Brain microvascular endothelial cell (primary cell): ENCODE measurements at regions not wholly inside any gene's neighbourhood (a gene's known extent, or its start where the extent isn't known, plus 50 kb on each side); places are given as distances from the start of the nearest gene placed in this dataset.

Source experiments
- DNase-seq: peaks from one replicate; pipeline ENCODE4 v3.0.0-alpha.2; 2020
- H3K27ac ChIP-seq: fragments of 250-450 bp; sonication (Bioruptor Pico); 2 replicates; pipeline ENCODE4 v1.5.1; 2020; ENCODE audit warnings: mild to moderate bottlenecking, moderate library complexity
- H3K27me3 ChIP-seq: fragments of 250-450 bp; sonication (Bioruptor Pico); replicated peaks from 2 replicates; pipeline ENCODE4 v1.5.1; 2020; ENCODE audit warnings: mild to moderate bottlenecking
- H3K36me3 ChIP-seq: fragments of 250-450 bp; sonication (Bioruptor Pico); replicated peaks from 2 replicates; pipeline ENCODE4 v1.5.1; 2020; ENCODE audit warnings: mild to moderate bottlenecking
- H3K4me3 ChIP-seq: 2 replicates; pipeline ENCODE4 v1.5.1; 2011; ENCODE audit warnings: low read depth, mild to moderate bottlenecking, control low read depth, low read length, moderate library complexity
- in situ Hi-C: cut with HindIII; loops from 2 replicates; pipeline ENCODE4 v1.10.0; 2017; ENCODE audit warnings: low sequenced_read_pairs, low pct_ligation_motif_present
- TF ChIP-seq, protein P1 (sequence below): IDR thresholded peaks from 2 replicates; pipeline ENCODE4 v1.5.1; 2011; ENCODE audit warnings: low read depth, mild to moderate bottlenecking, moderate library complexity, low read length, control low read depth, inconsistent platforms; ENCODE audit errors: missing control alignments

DNA sequence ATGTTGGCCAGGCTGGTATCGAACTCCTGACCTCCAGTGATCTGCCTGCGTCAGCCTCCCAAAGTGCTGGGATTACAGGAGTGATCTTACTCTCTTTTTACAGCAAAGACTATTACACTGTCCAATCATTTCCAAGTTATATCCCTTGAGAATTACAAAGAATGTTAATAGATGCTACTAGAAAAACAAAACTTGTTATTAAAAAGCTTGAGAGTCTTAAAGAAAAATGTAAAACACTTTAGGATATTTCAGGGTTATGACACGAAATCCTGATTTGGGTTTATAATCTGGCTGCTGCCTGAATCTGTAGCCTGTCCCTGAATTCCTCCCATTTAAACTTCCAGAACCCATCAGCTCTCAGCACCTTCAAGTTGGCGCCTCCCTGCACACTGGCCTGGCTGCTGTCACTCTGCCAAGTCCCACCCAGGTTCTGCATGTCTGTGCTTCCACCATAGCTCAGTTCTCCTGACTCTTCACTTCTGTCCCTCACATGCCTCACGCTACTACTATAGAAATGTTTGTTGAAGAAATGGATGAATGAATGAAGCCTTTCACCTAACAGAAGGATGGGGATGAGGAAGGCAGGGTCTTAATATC lies 55.8 kb upstream of the RFXAP start:
- TF ChIP-seq, protein P1, sequence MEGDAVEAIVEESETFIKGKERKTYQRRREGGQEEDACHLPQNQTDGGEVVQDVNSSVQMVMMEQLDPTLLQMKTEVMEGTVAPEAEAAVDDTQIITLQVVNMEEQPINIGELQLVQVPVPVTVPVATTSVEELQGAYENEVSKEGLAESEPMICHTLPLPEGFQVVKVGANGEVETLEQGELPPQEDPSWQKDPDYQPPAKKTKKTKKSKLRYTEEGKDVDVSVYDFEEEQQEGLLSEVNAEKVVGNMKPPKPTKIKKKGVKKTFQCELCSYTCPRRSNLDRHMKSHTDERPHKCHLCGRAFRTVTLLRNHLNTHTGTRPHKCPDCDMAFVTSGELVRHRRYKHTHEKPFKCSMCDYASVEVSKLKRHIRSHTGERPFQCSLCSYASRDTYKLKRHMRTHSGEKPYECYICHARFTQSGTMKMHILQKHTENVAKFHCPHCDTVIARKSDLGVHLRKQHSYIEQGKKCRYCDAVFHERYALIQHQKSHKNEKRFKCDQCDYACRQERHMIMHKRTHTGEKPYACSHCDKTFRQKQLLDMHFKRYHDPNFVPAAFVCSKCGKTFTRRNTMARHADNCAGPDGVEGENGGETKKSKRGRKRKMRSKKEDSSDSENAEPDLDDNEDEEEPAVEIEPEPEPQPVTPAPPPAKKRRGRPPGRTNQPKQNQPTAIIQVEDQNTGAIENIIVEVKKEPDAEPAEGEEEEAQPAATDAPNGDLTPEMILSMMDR = no peak
- no peaks in the 10 kb centered on the region for H3K36me3 ChIP-seq
- H3K4me3 ChIP-seq = no peak overlapping the region
- in situ Hi-C loops = no loop called here
- H3K27ac ChIP-seq = no peak overlapping the region
- DNase-seq = no peak
- H3K27me3 ChIP-seq = no peaks in the 10 kb centered on the region

DNA sequence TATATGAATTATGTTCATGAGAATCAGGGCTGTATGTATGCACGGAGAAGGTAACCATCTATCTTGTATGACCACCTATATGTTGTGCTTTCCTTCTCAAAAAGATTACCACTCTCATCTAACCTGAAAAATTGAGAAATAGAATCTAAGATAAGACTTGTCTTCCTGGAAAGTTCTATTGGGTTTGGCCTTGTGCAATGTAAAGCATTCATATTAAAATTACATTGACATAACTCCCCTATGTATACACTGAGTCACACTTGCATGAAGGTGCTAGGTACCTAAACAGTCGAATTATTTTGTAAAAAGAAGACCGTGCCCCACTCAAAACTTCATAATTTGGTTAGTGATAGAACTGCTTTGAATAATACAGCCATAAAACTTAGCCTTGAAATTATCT lies 54.5 kb upstream of the RFXAP start:
- no peaks in the 10 kb centered on the region for H3K27me3 ChIP-seq
- in situ Hi-C loops = no loop called here
- no peak overlapping the region for H3K27ac ChIP-seq
- TF ChIP-seq, protein P1 = no peak
- no peak for DNase-seq
- H3K36me3 ChIP-seq = no peaks in the 10 kb centered on the region
- no peak overlapping the region for H3K4me3 ChIP-seq

DNA sequence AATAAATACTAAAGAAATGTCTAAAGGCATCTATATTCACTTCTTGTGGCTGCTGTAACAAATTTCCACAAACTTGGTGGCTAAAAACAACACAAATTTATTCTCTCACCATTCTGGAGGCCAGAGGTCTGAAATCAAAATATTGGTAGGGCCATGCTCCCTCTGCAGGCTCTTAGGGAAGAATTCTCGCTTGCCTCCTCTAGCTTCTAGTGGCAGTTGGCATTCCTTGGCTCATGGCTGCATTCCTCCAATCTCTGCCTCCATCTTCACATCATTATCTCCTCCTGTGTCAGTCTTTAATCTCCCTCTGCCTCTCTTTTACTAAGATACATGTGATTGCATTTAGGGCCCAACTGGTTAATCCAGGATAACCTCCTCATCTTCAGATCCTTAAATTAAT lies 54.1 kb upstream of the RFXAP start:
- Histone ChIP-seq H3K27ac (no peak overlapping the region), H3K4me3 (no peak overlapping the region), H3K36me3 (no peaks in the 10 kb centered on the region), H3K27me3 (no peaks in the 10 kb centered on the region)
- in situ Hi-C loops = no loop called here
- TF ChIP-seq, protein P1 = peak; percentile 29
- no peak for DNase-seq

DNA sequence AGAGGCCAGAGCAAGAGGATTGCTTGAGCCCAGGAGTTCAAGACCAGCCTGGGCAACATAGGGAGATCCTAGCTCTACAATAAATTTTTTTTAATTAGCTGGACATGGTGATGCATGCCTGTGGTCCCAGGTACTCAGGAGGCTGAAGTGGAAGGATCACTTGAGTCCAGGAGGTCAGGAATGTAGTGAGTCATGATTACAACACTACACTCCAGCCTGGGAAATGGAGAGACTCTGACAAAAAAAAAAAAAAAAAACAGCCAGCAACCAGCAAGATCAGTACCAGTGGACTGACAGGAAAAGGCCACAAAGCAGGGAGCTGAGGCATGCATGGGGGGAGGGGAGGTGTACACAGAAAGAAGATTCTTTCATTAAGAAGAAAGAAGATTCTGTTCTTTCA lies 52.7 kb upstream of the RFXAP start:
- H3K27ac ChIP-seq = no peak overlapping the region
- no peak overlapping the region for H3K4me3 ChIP-seq
- TF ChIP-seq, protein P1 = no peak
- no peaks in the 10 kb centered on the region for H3K27me3 ChIP-seq
- DNase-seq = peak; percentile 66
- H3K36me3 ChIP-seq = no peaks in the 10 kb centered on the region
- in situ Hi-C loops = no loop called here

DNA sequence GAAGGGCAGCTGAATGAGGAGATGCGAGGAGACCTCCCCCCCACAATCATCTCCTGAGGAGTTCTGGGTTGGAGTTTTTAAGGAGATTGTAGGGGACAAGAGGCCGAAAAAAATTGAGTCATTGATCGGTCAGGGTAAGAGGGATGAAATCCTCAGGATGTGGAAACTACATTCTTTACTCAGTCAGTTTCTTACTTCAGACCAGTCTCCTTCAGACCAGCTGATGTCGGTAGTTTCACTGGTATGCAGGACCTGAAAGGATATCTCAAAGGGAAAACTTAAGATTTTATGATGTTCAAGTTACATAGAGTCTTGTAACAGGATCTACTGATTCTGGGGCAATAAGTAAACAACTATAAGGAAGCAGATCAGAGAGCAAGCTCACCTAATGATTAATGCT lies 51.7 kb upstream of the RFXAP start:
- TF ChIP-seq, protein P1 = no peak
- H3K36me3 ChIP-seq = no peaks in the 10 kb centered on the region

DNA sequence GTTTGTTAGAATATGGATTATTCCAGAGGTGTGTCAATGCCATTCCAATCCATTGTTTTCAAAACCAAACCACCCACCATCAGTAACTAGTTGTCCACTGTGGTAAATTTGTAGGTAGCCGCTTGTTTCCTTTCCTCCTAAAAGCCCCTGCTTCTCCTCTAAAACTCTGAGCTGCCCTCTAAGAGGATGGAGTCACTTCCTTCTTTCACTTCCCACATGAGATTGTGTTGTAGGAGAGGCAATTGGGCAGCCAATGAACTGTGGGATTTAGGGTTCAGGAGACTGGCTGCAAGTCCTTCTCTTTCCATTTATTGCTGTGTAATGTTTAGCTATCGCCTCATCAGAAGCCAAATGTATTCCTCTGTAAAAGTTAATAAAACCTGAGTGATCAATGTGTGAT lies 49.9 kb upstream of the RFXAP start:
- no peaks in the 10 kb centered on the region for H3K27me3 ChIP-seq
- H3K36me3 ChIP-seq = no peaks in the 10 kb centered on the region
- in situ Hi-C loops = no loop called here
- no peak for DNase-seq
- no peak overlapping the region for H3K27ac ChIP-seq
- TF ChIP-seq, protein P1 = no peak
- no peak overlapping the region for H3K4me3 ChIP-seq

More for the DNA sequence above, 51.7 kb upstream of the RFXAP start:
- DNase-seq = no peak
- Histone ChIP-seq H3K27ac (no peak overlapping the region), H3K27me3 (no peaks in the 10 kb centered on the region), H3K4me3 (no peak overlapping the region)
- in situ Hi-C loops = no loop called here
